ENCODE measurements at regions not wholly inside any gene's neighbourhood (a gene's known extent, or its start where the extent isn't known, plus 50 kb on each side); places are given as distances from the start of the nearest gene placed in this dataset.
"Not testable (repeated sequence)": the region's sequence is repeated elsewhere in the genome, so short reads cannot be mapped to it uniquely, and the experiment has no call there.

- DNase-seq (ENCODE audit: low spot score) = no peak
Observed at GRCh38 chr3:98644168-98644567, 50.8 kb upstream of the CPOX start.

DNA sequence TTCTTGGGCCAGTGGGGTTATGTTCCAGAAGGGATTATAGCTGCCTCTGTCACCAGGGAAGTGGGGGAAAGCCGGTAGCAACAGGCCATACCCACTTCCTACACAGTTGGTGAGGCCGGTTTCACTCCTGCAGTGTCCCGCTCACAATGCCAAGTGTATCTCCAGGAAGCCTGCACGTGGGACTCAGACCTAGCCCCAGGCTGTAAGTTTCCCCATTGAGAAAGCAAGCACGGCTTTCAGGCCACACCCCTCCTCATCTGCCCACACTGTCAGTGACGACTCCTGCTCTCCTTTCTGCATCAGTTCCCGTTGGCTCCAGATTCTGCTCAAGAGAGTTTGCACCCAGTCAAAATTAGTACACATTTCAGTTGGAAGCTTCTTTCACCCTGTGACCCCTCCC is 51.6 kb upstream of the CPOX start:
- no peak for DNase-seq (ENCODE audit: low spot score)

GRCh38 chr3:98646680-98647079 is 53.3 kb upstream of the CPOX start:
- no peak for DNase-seq (ENCODE audit: low spot score)

GRCh38 chr3:98647197-98647596 is 53.8 kb upstream of the CPOX start:
- no peak for DNase-seq (ENCODE audit: low spot score)

GRCh38 chr3:98650971-98651779 is 57.8 kb upstream of the CPOX start:
- no peak for DNase-seq (ENCODE audit: low spot score)

DNA sequence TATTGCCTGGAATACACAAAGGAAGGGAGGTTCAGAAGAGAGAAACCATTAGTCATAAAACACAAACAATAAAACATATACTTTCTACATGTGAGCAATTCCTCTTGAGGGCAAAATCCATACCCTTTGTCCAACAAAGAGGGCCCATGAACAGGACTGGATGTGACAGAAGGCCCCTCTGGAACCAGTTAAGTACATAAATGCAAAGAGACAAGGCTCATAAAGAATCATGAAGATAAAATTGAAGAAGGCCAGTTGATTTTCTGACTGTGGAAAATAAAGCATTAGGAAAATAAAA is 58.3 kb upstream of the CPOX start:
- DNase-seq (ENCODE audit: low spot score) = no peak

- DNase-seq (ENCODE audit: low spot score) = no peak
Observed at GRCh38 chr3:98655666-98656065, 62.3 kb upstream of the CPOX start.

- peak; percentile 55 for DNase-seq (ENCODE audit: low spot score)
Observed at GRCh38 chr3:98657457-98657856, 64.0 kb upstream of the CPOX start.

DNA sequence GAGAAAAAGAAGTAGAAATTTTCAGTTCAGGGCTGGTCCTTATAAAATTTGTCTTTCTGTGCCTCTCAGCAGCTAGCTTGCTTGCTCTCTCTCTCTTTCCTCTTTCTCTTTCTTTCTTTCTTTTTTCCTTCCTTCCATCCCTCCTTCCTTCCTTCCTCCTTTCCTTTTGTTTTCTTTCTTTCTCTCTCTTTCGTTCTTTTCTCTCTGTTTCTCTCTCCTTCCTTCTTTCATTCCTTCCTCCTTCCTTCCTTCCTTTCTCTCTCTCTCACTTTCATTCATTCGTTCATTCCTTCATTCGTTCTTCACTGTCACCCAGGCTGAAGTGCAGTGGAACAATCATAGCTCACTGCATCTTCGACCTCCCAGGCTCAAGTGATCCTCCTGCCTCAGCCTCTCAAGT is 69.3 kb upstream of the CPOX start:
- no peak for DNase-seq (ENCODE audit: low spot score)

- no peak for DNase-seq (ENCODE audit: low spot score)
Observed at GRCh38 chr3:98670020-98670419, 76.6 kb upstream of the CPOX start.

DNA sequence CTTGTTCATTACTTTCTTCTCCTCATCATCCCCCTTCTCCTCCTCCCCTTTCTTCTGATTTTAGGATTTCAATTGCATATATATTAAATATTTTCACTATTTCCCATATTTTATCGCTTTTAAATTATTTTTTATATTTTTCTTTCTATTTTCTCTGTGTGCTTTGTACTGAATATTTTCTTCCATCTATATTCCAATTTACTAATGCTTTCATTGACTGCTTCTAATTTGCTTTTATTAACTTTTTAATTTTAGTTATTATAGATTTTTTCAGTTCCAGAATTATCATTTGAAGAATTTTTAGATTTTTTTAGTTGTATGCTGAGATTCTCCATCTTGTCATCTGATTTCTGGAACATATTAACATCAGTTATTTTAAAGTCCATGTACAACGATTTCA is 83.2 kb upstream of the ST3GAL6 start:
- no peak for DNase-seq (ENCODE audit: low spot score)

- DNase-seq (ENCODE audit: low spot score) = no peak
Observed at GRCh38 chr3:98680723-98681122, 82.4 kb upstream of the ST3GAL6 start.

DNA sequence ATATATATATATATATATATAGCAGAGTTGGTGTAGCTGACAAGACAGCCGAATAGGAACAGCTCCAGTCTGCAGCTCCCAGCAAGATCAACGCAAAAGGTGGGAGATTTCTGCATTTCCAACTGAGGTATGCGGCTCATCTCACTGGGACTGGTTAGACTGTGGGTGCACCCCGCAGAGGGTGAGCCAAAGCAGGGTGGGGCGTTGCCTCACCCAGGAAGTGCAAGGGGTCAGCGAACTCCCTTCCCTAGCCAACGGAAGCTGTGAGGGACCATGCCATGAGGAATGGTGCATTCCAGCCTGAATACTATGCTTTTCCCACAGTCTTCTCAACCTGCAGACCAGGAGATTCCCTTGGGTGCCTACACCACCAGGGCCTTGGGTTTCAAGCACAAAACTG is 81.7 kb upstream of the ST3GAL6 start:
- no peak for DNase-seq (ENCODE audit: low spot score)

DNA sequence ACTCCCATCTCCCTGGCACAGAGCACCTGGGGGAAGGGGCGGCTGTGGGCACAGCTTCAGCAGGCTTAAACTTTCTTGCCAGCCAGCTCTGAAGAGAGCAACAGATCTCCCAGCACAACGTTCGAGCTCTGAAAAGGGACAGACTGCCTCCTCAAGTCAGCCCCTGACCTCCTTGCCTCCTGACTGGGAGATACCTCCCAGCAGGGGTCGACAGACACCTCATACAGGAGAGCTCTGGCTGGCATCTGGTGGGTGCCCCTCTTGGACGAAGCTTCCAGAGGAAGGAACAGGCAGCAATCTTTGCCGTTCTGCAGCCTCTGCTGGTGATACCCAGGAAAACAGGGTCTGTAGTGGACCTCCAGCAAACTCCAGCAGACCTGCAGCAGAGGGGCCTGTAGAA is 80.7 kb upstream of the ST3GAL6 start:
- DNase-seq (ENCODE audit: low spot score) = not testable (repeated sequence)

DNA sequence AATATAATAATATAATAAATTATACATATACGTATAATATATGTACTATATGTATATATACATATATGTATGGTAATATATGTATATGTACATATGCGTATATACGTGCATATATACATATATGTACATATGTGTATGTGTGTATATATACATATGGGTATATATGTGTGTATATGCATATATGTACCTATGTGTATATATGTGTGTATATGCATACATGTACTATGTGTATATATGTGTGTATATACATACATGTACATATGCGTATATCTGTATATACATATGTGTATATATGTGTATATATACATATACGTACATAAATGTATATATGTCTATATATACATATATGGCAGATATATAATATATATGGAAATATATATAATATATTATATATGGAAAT is 74.8 kb upstream of the ST3GAL6 start:
- DNase-seq (ENCODE audit: low spot score) = no peak

GRCh38 chr3:98690876-98691275 is 72.3 kb upstream of the ST3GAL6 start:
- no peak for DNase-seq (ENCODE audit: low spot score)

- no peak for DNase-seq (ENCODE audit: low spot score)
Observed at GRCh38 chr3:98691897-98692296, 71.2 kb upstream of the ST3GAL6 start.

GRCh38 chr3:98692787-98693473 is 70.2 kb upstream of the ST3GAL6 start:
- no peak for DNase-seq (ENCODE audit: low spot score)

GRCh38 chr3:98695796-98696195 is 67.3 kb upstream of the ST3GAL6 start:
- DNase-seq (ENCODE audit: low spot score) = no peak

- not testable (repeated sequence) for DNase-seq (ENCODE audit: low spot score)
Observed at GRCh38 chr3:98696296-98696695, 66.8 kb upstream of the ST3GAL6 start.

- DNase-seq (ENCODE audit: low spot score) = no peak
Observed at GRCh38 chr3:98697225-98697624, 65.9 kb upstream of the ST3GAL6 start.

DNA sequence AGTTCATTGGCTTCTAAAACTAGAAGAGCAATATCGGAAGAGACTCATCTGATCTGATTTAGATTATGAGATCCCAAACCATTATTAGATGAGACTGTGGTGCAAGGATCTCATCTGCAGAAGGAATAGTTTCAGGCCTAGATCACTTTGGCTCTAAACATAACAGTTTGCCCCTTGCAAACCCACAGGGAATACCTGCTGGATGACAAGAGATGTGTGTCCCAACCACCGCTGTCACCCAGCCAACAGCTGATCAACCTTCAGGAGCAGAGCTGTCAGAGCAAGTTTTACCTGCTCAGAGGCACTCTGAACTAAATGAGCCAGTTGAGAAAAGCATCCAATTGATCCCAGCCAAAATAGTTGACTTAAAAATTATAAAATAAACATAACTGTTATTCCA is 64.0 kb upstream of the ST3GAL6 start:
- DNase-seq (ENCODE audit: low spot score) = no peak

GRCh38 chr3:98701071-98701675 is 62.0 kb upstream of the ST3GAL6 start:
- no peak for DNase-seq (ENCODE audit: low spot score)
